Activated T-helper 2 cell treated with anti-CD3 and anti-CD28 coated beads, Interferon-gamma antibody, Interleukin-2, Interleukin-4, amounts not matched to agents 10 μg/mL and 5 μg/mL and 100 μg/mL, durations not matched to agents 14 hours and 24 hours and 36 hours (primary cell): ENCODE measurements at regions not wholly inside any gene's neighbourhood (a gene's known extent, or its start where the extent isn't known, plus 50 kb on each side); places are given as distances from the start of the nearest gene placed in this dataset.
"Not testable (repeated sequence)": the region's sequence is repeated elsewhere in the genome, so short reads cannot be mapped to it uniquely, and the experiment has no call there.

Experiments
- DNase-seq: peaks from one replicate; pipeline ENCODE4 v3.0.0; 2021; ENCODE audit warnings: low spot score
- H3K27ac Mint-ChIP-seq: one replicate; pipeline ENCODE4 v1.8.0; 2021; ENCODE audit warnings: mixed read lengths
- H3K27me3 Mint-ChIP-seq: one replicate; pipeline ENCODE4 v1.8.0; 2021; ENCODE audit warnings: low read depth, mixed read lengths
- H3K36me3 Mint-ChIP-seq: one replicate; pipeline ENCODE4 v1.8.0; 2021; ENCODE audit warnings: low read depth, mixed read lengths
- H3K4me1 Mint-ChIP-seq: one replicate; pipeline ENCODE4 v1.8.0; 2021; ENCODE audit warnings: low read depth, mixed read lengths
- H3K4me3 Mint-ChIP-seq: one replicate; pipeline ENCODE4 v1.8.0; 2021; ENCODE audit warnings: low read depth, mild to moderate bottlenecking, moderate library complexity, mixed read lengths
- H3K9me3 Mint-ChIP-seq: one replicate; pipeline ENCODE4 v1.8.0; 2021; ENCODE audit warnings: mixed read lengths
- intact Hi-C: fragments of 100-400 bp; cut with micrococcal nuclease; formaldehyde crosslinking; loops from one replicate; pipeline ENCODE4 v1.15.1; 2023

DNA sequence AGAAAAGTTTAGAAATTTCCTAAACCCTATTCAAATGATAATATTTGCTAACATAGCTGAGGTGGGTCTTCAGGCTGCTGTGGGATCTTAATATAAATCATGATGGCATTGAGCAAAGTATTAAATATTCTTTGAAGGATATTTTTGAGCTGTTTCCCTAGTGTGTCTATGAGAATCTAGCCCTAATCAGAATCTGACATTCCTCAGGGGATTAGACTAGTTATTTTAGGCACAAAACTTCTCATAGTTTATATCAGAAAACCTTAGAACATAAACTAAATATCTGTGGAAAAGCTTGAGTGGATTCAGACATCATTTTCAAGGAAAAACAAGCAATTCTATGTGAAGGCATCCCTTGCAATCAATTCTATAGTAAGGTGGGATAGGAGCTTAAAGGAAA is 594.5 kb downstream of the RFPL4B start:
- Mint-ChIP-seq H3K9me3 (no peaks in the 10 kb centered on the region), H3K4me1 (no peaks in the 10 kb centered on the region), H3K27me3 (no peaks in the 10 kb centered on the region), H3K36me3 (no peaks in the 10 kb centered on the region), H3K27ac (no peak overlapping the region), H3K4me3 (no peak overlapping the region)
- intact Hi-C loops: no loop called here
- DNase-seq: no peak

DNA sequence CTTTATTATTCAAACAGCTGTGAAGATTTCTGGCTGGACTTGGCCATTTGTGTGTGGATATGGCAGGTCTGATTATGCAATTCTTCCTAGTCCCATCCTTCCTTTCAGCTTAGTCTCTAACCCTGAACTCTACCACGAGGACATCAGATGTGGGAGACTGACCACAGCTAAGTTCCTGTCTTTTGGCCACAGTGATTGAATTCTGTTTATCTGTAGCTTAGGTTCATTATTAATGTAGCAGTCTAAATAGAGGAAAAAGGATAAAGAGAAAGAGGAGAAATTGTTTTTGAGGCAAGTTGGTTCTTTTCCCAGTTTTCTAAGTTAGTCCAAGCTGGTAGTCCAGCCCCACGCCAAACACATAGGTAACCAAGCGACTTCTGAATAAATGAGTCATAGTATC is 598.9 kb downstream of the RFPL4B start:
- no peaks in the 10 kb centered on the region for H3K36me3 Mint-ChIP-seq
- no peaks in the 10 kb centered on the region for H3K4me1 Mint-ChIP-seq
- H3K4me3 Mint-ChIP-seq: no peak overlapping the region
- no peaks in the 10 kb centered on the region for H3K9me3 Mint-ChIP-seq
- intact Hi-C loops: no loop called here
- no peak for DNase-seq
- no peaks in the 10 kb centered on the region for H3K27me3 Mint-ChIP-seq
- no peak overlapping the region for H3K27ac Mint-ChIP-seq

DNA sequence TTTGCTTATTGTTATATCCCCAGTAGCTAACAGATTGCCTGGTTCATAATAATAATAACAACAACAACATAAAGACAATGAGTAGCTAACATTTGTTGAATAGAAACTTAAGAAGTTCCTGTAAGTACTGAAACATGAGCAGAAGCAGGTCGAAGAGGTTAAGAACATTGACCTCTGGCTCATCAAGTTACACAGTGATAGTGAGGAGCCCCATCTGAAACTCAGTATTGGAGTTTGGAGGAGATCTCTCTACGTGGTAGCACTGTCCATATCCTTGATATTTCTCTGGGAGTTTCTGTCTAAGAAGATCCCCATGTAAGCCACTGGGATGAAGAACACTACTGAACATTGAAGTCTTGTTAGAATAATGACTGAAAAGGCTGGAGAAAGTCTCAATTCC is 600.4 kb downstream of the RFPL4B start:
- Mint-ChIP-seq H3K27ac (no peak overlapping the region), H3K4me3 (no peak overlapping the region), H3K36me3 (no peaks in the 10 kb centered on the region), H3K9me3 (no peaks in the 10 kb centered on the region), H3K4me1 (no peaks in the 10 kb centered on the region), H3K27me3 (no peaks in the 10 kb centered on the region)
- DNase-seq: no peak
- intact Hi-C loops: no loop called here

DNA sequence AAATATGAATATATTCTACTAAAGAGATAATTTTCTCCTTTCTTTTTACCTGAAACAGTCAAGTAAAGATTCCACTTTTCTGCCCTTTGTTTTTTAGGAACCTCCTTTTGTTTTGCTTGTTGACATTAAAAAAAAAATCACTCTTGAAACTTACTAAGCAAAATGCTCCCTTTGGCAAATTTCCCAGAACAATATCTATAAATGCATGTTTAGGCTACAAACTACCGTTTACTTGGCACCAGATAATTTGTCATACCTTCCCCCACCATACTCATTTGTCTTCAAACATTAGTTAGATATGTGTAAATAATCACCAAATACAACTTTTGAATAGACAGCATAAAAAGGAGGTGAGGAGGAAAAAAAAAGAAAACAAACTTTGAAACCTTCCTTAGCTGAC is 604.7 kb downstream of the RFPL4B start:
- Mint-ChIP-seq H3K27me3 (no peaks in the 10 kb centered on the region), H3K9me3 (no peaks in the 10 kb centered on the region), H3K36me3 (no peaks in the 10 kb centered on the region), H3K4me1 (no peaks in the 10 kb centered on the region), H3K4me3 (no peak overlapping the region), H3K27ac (no peak overlapping the region)
- no peak for DNase-seq
- intact Hi-C loops: no loop called here

DNA sequence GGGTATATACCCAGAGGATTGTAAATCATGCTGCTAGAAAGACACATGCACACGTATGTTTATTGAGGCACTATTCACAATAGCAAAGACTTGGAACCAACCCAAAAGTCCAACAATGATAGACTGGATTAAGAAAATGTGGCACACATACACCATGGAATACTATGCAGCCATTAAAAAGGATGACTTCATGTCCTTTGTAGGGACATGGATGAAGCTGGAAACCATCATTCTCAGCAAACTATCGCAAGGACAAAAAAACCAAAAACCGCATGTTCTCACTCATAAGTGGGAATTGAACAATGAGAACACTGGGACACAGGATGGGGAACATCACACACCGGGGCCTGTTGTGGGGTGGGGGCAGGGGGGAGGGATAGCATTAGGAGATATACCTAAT is 608.6 kb downstream of the RFPL4B start:
- H3K4me3 Mint-ChIP-seq, DNase-seq, H3K27me3 Mint-ChIP-seq, H3K27ac Mint-ChIP-seq, H3K4me1 Mint-ChIP-seq, intact Hi-C loops, H3K9me3 Mint-ChIP-seq, H3K36me3 Mint-ChIP-seq: not testable (repeated sequence)

DNA sequence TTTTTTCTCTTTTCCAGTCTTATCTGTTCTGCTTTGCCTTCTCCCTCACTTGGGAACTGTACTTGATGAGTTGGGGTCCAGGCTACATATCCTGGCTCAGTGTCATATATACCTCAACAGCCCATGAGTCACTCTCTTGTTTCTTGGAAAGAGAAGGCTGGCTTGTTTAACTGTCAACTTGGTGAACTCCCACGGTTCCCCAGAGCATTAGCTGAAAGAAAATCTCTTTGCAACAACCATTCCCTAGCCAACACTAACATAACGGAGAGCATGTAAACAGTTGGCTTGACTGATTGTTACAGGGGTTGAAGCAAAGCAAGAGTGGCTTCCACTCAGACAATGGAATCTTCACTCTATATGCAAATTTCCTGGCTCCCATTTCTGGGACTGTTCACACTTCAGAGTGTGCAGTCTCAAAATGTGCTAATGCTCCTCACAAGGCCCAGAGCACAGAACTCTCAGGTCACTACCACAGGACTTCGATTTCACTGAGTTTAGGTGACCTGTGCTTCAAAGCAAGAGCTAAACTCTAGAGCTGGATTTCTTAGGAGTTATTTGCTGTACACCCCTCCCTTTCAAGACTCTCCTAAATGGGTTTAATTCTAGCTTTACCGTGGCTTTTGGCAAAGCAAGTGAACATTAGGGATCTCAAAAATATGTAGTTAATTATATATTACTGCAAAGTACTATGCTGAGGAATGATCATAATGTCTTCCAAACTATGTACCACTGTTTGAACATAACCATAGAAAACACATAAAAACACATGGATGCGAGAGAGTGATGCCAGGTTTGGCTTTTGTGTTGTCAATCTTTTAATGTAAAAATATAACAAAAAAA is 609.8 kb downstream of the RFPL4B start:
- Mint-ChIP-seq H3K27ac (no peak overlapping the region), H3K27me3 (no peaks in the 10 kb centered on the region), H3K4me1 (no peaks in the 10 kb centered on the region), H3K9me3 (no peaks in the 10 kb centered on the region), H3K4me3 (no peak overlapping the region), H3K36me3 (no peaks in the 10 kb centered on the region)
- intact Hi-C loops: no loop called here
- DNase-seq: no peak

DNA sequence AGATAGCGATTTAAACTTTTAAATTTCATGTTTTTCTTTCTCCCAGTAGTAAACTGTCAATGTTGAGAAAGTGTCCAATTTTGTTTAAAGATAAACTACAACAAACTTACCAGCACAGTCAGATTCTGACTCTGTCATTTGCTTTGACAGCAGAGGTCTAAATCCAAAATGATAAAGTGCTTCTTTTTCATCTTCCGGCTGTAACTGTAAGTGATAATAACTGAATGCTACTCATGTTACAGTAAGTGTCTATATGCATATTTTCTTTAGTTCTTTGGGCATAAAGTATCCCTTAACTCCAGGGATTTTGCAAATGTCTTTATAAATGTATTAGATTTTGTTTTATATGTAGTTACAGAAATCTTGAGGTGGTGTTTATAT is 610.4 kb downstream of the RFPL4B start:
- DNase-seq: no peak
- Mint-ChIP-seq H3K36me3 (no peaks in the 10 kb centered on the region), H3K9me3 (no peaks in the 10 kb centered on the region), H3K4me1 (no peaks in the 10 kb centered on the region), H3K27ac (no peak overlapping the region), H3K27me3 (no peaks in the 10 kb centered on the region), H3K4me3 (no peak overlapping the region)
- intact Hi-C loops: no loop called here

DNA sequence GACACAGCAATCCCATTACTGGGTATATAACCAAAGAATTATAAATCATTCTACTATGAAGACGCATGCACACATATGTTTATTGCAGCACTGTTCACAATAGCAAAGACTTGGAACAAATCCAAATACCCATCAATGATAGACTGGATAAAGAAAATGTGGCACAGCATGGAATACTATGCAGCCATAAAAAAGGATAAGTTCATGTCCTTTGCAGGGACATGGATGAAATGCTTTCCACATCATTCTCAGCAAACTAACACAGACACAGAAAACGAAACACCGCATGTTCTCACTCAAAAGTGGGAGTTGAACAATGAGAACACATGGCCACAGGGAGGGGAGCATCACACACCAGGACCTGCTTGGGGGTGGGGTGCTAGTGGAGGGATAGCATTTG is 613.0 kb downstream of the RFPL4B start:
- H3K36me3 Mint-ChIP-seq, intact Hi-C loops, H3K9me3 Mint-ChIP-seq, H3K27ac Mint-ChIP-seq, H3K27me3 Mint-ChIP-seq, DNase-seq, H3K4me3 Mint-ChIP-seq, H3K4me1 Mint-ChIP-seq: not testable (repeated sequence)

DNA sequence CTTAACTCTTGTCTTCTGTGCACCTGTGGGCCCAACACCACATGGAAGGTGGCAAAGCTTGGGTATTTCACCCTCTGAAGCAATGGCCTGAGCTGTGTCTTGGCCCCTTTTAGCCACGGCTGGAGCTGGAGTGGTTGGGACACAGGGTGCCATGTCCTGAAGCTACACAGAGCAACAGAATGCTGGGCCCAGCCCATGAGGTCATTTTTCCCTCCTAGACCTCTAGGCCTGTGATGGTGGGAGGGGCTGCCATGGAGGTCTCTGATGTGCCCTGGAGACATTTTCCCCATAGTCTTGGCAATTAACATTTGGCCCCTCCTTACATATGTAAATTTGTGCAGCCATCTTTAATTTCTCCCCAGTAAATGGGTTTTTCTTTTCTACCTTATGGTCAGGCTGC is 620.8 kb downstream of the RFPL4B start:
- Mint-ChIP-seq H3K4me1 (no peaks in the 10 kb centered on the region), H3K9me3 (peaks cover 6% of the 10 kb centered on the region), H3K27ac (no peak overlapping the region), H3K4me3 (no peak overlapping the region), H3K27me3 (no peaks in the 10 kb centered on the region), H3K36me3 (no peaks in the 10 kb centered on the region)
- intact Hi-C loops: no loop called here
- no peak for DNase-seq

DNA sequence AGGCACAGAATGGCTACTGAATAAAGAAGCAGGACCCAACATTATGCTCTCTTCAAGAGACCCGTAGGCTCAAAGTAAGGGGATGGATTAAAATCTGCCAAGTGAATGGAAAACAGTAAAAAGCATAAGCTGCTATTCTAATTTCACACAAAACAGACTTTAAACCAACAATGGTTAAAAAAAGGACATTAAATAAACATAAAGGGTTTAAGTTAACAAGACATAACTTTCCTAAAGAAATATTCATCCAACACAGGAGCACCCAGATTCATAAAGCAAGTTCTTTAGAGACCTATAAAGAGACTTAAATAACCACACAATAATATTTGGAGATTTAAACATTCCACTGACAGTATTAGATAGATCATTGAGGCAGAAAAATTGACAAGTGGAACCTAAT is 624.5 kb downstream of the RFPL4B start:
- no peaks in the 10 kb centered on the region for H3K27me3 Mint-ChIP-seq
- H3K9me3 Mint-ChIP-seq: peaks cover 6% of the 10 kb centered on the region
- no peak overlapping the region for H3K4me3 Mint-ChIP-seq
- no peaks in the 10 kb centered on the region for H3K36me3 Mint-ChIP-seq
- DNase-seq: no peak
- H3K27ac Mint-ChIP-seq: no peak overlapping the region
- H3K4me1 Mint-ChIP-seq: no peaks in the 10 kb centered on the region
- intact Hi-C loops: no loop called here

DNA sequence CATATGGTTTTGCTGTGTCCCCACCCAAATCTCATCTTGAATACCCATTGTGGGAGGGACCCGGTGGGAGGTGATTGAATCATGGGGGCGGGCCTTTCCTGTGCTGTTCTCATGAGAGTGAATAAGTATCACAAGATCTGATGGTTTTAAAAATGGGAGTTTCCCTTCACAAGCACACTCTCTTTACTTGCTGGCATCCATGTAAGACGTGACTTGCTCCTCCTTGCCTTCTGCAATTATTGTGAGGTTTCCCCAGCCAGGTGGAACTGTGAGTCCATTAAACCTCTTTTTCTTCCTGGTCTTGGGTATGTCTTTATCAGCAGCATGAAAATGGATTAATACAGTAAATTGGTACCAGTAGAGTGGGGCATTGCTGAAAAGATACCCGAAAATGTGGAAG is 627.8 kb downstream of the RFPL4B start:
- H3K27ac Mint-ChIP-seq, H3K27me3 Mint-ChIP-seq, H3K4me1 Mint-ChIP-seq, H3K36me3 Mint-ChIP-seq, H3K9me3 Mint-ChIP-seq, intact Hi-C loops, H3K4me3 Mint-ChIP-seq, DNase-seq: not testable (repeated sequence)

DNA sequence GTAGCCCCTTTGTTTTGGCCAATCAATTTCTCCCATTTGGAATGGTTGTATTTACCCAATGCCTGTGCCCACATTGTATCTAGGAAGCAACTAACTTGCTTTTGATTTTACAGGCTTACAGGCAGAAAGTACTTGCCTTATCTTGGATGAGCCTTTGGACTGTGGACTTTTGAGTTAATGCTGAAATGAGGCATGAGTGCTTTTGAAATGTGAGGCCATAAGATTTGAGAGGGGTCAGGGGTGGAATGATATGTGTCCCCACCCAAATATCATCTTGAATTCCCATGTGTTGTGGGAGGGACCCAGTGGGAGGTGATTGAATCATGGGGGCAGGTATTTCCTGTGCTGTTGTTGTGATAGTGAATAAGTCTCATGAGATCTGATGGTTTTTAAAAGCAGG is 629.4 kb downstream of the RFPL4B start:
- H3K4me1 Mint-ChIP-seq, H3K36me3 Mint-ChIP-seq, H3K27ac Mint-ChIP-seq, H3K4me3 Mint-ChIP-seq, H3K27me3 Mint-ChIP-seq, DNase-seq, H3K9me3 Mint-ChIP-seq, intact Hi-C loops: not testable (repeated sequence)

DNA sequence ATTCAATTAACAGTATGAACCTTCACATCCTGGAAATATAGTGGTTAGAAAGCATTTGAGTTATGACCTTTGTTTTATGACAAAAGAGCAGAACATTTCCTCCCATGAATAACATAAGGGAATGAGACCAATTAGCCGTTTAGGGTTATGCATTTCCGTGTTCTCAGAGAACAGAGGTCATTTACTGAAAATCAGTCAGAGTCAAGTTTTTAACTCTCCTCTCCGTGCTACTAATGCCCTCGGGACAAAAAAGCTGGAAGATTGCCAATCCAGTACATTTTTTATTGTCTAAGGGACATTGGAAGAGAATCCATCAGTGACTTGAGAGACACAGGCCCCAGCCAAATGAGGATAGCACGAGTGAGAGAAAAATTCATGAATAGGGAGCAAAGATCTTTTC is 632.7 kb downstream of the RFPL4B start:
- Mint-ChIP-seq H3K9me3 (no peaks in the 10 kb centered on the region), H3K27ac (no peak overlapping the region), H3K36me3 (no peaks in the 10 kb centered on the region), H3K4me1 (no peaks in the 10 kb centered on the region), H3K27me3 (no peaks in the 10 kb centered on the region), H3K4me3 (no peak overlapping the region)
- intact Hi-C loops: no loop called here
- DNase-seq: no peak

DNA sequence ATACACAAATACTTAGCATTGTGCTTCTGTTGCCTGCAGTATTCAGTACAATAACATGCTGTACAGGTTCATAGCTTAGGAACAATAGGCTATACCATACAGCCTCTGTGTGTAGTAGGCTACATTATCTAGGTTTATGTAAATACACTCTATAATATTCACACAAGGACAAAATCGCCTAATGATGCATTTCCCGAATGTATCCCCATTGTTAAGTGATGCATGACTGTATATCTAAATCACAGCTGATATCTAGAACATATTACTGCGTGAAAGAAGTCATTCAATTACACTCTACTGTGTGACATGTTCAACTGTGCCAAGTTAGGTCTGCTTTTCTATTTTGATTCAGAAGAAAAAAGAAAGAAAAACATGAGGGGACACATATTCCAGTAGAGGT is 633.5 kb downstream of the RFPL4B start:
- no peaks in the 10 kb centered on the region for H3K9me3 Mint-ChIP-seq

More for the DNA sequence above, 633.5 kb downstream of the RFPL4B start:
- intact Hi-C loops: no loop called here
- Mint-ChIP-seq H3K4me1 (no peaks in the 10 kb centered on the region), H3K27ac (no peak overlapping the region), H3K36me3 (no peaks in the 10 kb centered on the region), H3K27me3 (no peaks in the 10 kb centered on the region), H3K4me3 (no peak overlapping the region)
- no peak for DNase-seq
